OCI-M2 (cell line): ENCODE measurements at regions not wholly inside any gene's neighbourhood (a gene's known extent, or its start where the extent isn't known, plus 50 kb on each side); places are given as distances from the start of the nearest gene placed in this dataset.

Experiments
- DNase-seq: peaks from one replicate; lab custom pipeline; 2025; ENCODE audit not compliant: unreplicated experiment; lab: John Stamatoyannopoulos, UW

- DNase-seq = no peak
Observed at GRCh38 chr11:62073061-62073460, 50.8 kb upstream of the INCENP start.

DNA sequence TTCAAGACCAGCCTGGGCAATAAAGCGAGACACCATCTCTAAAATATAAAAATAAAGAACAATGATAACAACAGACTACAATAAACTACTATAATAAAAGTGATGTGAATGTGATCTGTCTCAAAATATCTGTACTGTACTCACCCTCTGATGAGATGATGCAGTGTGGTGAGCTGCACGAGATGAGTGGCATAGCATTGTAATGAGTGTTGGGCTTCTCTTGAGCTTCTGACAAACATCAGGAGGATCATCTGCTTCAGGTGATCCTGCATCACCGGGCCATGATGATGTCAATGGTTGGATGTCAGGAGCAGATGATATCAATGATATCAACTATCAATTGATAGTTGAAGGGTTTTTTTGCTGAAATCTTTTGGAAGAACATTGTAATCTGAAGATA, 52.4 kb upstream of the INCENP start:
- no peak for DNase-seq

DNA sequence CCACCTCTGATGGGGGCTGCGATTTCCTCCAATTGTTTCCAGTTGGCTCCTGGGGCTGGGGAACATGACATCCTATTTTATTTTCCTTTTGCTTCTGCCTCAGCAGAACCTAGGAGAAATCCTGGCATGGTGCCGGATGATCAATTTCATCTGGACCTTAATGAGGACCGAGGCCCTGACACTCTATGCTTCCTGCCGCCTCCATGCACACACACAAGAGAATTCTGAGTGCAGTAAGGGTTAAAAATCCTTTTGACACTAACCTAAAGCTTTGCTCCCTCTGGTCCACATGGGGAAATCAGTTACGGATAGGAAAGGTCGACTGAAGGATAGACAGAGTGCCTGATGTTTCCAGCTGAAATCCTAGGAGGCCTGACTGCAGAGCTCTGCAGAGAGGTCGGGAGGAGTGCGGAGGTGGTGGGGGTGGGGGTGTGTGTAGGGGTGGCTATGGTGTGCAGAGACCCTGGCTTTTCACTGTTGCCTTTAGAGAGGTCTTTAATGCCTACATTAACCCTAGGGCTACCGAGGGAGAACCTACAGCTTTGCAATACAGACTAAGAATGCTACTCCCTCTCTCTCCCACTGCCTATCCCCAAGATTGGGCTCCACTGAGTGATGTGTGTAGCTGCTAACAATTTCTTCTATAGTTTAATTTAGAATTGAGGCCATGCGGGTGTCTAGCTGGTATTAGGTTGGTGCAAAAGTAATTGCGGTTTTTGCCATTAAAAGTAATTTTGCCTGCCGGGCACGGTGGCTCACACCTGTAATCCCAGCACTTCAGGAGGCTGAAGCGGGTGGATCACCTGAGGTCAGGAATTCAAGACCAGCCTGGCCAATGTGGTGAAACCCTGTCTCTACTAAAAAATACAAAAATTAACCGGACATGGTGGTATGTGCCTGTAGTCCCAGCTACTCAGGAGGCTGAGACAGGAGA, 53.6 kb upstream of the INCENP start:
- no peak for DNase-seq

- no peak for DNase-seq
Observed at GRCh38 chr11:62069374-62069773, 54.4 kb upstream of the INCENP start.

DNA sequence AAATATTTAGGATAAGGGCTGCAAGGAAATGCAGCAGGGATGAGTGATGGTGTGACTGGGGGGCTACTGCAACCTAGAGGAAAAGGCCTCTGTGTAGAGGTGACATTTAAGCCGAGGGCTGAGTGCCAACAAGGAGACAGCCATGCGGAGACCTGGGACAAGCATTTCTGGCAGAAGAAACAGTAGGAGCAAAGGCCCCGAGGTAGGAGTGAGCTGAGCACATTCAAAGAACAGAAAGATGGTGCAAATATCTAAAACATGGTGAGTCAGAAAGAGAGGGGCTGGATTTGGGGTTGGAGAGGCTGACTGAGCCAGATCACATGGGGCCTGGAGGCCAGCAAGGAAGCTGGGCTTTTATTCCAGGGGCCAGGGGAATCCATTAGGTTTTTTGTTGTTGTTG, 55.1 kb upstream of the INCENP start:
- no peak for DNase-seq

DNA sequence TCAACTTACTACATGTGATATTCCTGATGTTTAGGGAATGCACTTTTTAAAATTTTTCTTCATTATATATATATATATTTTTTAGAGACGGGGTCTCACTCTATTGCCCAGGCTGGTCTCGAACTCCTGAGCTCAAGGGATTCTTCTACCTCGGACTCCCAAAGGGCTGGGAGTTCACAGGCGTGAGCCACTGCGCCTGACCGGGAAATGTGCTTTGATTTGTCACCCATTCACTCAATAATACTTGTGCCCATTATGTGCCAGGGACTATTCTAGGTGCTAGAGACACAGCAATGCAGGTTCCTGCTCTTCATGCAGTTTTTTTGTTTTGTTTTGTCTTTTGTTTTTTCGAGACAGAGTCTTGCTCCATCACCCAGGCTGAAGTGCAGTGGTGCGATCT, 56.1 kb upstream of the INCENP start:
- no peak for DNase-seq

GRCh38 chr11:62064221-62064620, 59.6 kb upstream of the INCENP start:
- no peak for DNase-seq

- DNase-seq = no peak
Observed at GRCh38 chr11:62062223-62062861, 61.5 kb upstream of the INCENP start.

DNA sequence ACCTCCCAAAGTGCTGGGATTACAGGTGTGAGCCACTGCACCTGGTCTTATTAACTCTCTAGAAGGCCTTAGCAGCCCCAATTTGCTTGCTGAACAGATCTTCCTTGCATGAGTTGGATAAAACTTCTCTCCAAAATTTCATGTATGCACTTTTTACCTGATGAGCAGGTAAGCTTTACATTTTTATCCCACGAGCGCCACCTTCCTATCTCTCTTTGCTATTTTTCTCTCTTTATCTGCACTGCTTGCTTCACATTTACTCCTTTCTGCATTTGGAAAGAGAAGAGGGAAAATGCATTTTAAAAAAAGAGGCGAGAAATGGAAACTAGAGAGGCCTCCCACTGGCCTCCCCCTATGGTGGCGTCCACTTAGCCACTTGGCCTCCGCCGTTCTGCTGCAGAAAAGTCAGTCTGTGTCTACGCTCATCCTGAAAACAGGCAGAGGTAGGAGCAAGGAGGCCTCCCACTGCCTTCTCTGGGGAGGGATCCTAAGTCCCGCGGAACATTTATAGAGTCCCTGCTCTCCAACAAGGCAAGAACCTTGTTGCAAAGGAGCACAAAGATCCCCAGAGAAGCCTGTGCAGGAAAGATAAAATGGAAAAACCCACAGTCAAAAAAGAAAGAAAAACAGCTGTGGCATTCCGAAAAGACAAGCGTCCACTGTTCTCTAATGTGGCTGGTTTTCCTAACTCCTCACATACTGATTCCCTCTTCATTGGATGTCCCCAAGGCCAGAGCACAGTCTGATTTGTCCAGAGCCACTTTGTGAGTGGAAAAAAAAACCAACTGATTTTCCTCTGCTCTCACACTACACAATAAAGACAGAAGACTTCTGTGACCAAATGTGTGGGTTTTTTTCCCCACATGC, 62.2 kb upstream of the INCENP start:
- DNase-seq = no peak

GRCh38 chr11:62057069-62057468, 66.7 kb upstream of the INCENP start:
- DNase-seq = no peak

- DNase-seq = no peak
Observed at GRCh38 chr11:62055970-62056369, 67.8 kb upstream of the INCENP start.

GRCh38 chr11:62054484-62055121, 69.2 kb upstream of the INCENP start:
- no peak for DNase-seq

- DNase-seq = no peak
Observed at GRCh38 chr11:62054081-62054480, 69.7 kb upstream of the INCENP start.

DNA sequence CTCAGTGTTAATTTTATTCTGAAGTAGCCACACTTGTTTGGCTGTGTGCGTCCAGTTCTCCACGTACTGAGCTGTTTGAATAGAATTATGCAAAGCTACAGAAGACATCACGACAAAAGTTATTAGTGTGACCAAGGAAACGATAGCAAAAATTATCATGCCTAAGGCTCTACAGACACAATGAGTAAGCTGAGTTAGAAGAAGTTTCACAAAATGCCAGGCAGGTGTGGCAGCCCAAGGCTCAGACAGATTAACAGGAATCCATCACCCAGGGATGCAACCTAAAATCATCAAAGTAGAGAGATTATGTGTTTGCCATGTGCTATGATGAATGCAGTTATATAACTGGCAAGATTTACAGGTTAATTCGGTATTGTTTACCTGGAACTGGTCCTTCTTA, 73.1 kb upstream of the INCENP start:
- DNase-seq = no peak

GRCh38 chr11:62048100-62048499, 75.7 kb upstream of the INCENP start:
- DNase-seq = no peak

- DNase-seq = no peak
Observed at GRCh38 chr11:62046568-62047100, 77.2 kb upstream of the INCENP start.

- no peak for DNase-seq
Observed at GRCh38 chr11:62044639-62045121, 77.2 kb upstream of the FTH1 start.

- DNase-seq = no peak
Observed at GRCh38 chr11:62035293-62035692, 67.9 kb upstream of the FTH1 start.

GRCh38 chr11:62034036-62034338, 66.6 kb upstream of the FTH1 start:
- DNase-seq = no peak

GRCh38 chr11:62033191-62034035, 66.0 kb upstream of the FTH1 start:
- DNase-seq = no peak
